HG02678 (cell line): ENCODE measurements at regions not wholly inside any gene's neighbourhood (a gene's known extent, or its start where the extent isn't known, plus 50 kb on each side); places are given as distances from the start of the nearest gene placed in this dataset.

ENCODE experiments used
- ATAC-seq: cut with Tn5 transposase; IDR thresholded peaks from one replicate; pipeline ENCODE4 v1.9.1; 2021; ENCODE audit warnings: mild to moderate bottlenecking, moderate library complexity; ENCODE audit not compliant: unreplicated experiment

- ATAC-seq, result no peak
These were observed 374.8 kb downstream of the PDGFC start for GRCh38 chr4:156596706-156597329.

GRCh38 chr4:156596026-156596425 lies 375.6 kb downstream of the PDGFC start:
- no peak for ATAC-seq

GRCh38 chr4:156595041-156595440 lies 376.6 kb downstream of the PDGFC start:
- ATAC-seq, result no peak

GRCh38 chr4:156594624-156595023 lies 377.0 kb downstream of the PDGFC start:
- no peak for ATAC-seq

GRCh38 chr4:156593464-156593863 lies 378.1 kb downstream of the PDGFC start:
- no peak for ATAC-seq

GRCh38 chr4:156591679-156592078 lies 379.9 kb downstream of the PDGFC start:
- ATAC-seq, result no peak

GRCh38 chr4:156584100-156584499 lies 387.5 kb downstream of the PDGFC start:
- no peak for ATAC-seq

GRCh38 chr4:156583265-156583664 lies 388.3 kb downstream of the PDGFC start:
- no peak for ATAC-seq

GRCh38 chr4:156581282-156582063 lies 390.1 kb downstream of the PDGFC start:
- no peak for ATAC-seq

GRCh38 chr4:156578713-156579112 lies 392.9 kb downstream of the PDGFC start:
- ATAC-seq, result no peak

- no peak for ATAC-seq
These were observed 393.6 kb downstream of the PDGFC start for GRCh38 chr4:156578005-156578404.

- no peak for ATAC-seq
These were observed 394.7 kb downstream of the PDGFC start for GRCh38 chr4:156576946-156577345.

GRCh38 chr4:156575430-156576073 lies 396.0 kb downstream of the PDGFC start:
- no peak for ATAC-seq

GRCh38 chr4:156571146-156571545 lies 400.5 kb downstream of the PDGFC start:
- ATAC-seq, result no peak

- ATAC-seq, result no peak
These were observed 402.1 kb downstream of the PDGFC start for GRCh38 chr4:156569535-156569934.

GRCh38 chr4:156568484-156568883 lies 403.1 kb downstream of the PDGFC start:
- no peak for ATAC-seq

GRCh38 chr4:156568041-156568440 lies 403.6 kb downstream of the PDGFC start:
- no peak for ATAC-seq

- ATAC-seq, result no peak
These were observed 410.9 kb downstream of the PDGFC start for GRCh38 chr4:156560701-156561100.

GRCh38 chr4:156559346-156559745 lies 412.3 kb downstream of the PDGFC start:
- no peak for ATAC-seq

GRCh38 chr4:156558373-156559025 lies 413.1 kb downstream of the PDGFC start:
- ATAC-seq, result no peak

GRCh38 chr4:156557920-156558319 lies 413.7 kb downstream of the PDGFC start:
- ATAC-seq, result no peak

- ATAC-seq, result no peak
These were observed 415.3 kb downstream of the PDGFC start for GRCh38 chr4:156556336-156556735.
